Hematopoietic multipotent progenitor cell treated with erythropoietin and hydrocortisone succinate and interleukin-3 and kit ligand, for 17 days (in vitro differentiated cells): ENCODE measurements at regions not wholly inside any gene's neighbourhood (a gene's known extent, or its start where the extent isn't known, plus 50 kb on each side); places are given as distances from the start of the nearest gene placed in this dataset.
"Not testable (repeated sequence)": the region's sequence is repeated elsewhere in the genome, so short reads cannot be mapped to it uniquely, and the experiment has no call there.

Experiments used
- DNase-seq: peaks from one replicate; pipeline ENCODE4 v3.0.0-alpha.2; 2015; ENCODE audit warnings: low spot score

- no peak for DNase-seq
These were observed 157.7 kb upstream of the SFSWAP start for GRCh38 chr12:131553096-131553777.

GRCh38 chr12:131555197-131555846 lies 155.6 kb upstream of the SFSWAP start:
- no peak for DNase-seq

DNA sequence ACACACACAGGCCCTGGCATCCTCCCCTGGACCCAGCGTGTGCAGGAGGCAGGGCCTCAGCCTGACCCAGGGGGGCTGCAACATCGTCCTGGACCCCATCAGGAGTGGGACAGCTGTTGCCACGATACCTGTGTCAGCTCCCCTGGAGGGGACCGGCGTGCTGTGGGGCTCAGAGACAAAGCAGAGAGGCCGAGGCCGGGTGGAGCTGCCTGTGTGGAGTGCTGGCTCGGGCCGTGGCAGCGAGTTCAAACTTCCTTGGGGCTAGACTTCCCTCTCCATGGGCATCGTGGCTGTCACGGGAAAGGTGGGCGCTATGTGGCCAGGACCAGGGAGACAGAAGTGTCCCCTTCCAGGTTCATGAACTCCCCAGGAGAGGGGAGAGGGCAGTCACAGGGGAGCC lies 155.0 kb upstream of the SFSWAP start:
- no peak for DNase-seq

DNA sequence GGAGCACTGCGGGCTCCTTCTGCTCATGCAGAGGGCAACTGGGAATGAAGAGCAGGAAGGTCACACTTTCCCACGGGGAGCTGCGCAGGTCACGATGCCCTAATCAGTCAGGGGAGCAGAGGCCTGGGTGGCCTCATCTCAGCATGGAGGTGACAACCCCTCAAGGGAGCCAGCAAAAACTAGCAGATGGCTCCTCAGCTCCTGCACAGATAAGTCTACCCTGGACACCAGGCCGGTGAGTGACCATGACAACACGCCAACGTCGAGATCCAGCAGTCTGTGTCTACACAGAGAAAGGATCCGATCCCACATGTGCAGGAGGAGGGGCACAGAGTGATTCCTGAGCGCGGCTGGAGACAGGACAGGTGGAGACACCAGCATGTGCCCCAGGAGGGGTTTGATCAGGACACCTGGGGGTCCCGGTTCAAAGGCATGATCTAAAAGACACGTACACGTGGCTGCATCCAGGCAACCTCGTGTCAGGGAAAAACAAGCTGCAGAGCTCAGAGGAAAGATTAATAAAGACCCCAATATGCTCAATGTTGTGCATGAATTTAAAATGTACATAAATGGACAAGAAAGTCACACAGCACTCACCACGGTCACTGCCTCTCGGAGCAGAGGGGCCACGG lies 153.7 kb upstream of the SFSWAP start:
- no peak for DNase-seq

DNA sequence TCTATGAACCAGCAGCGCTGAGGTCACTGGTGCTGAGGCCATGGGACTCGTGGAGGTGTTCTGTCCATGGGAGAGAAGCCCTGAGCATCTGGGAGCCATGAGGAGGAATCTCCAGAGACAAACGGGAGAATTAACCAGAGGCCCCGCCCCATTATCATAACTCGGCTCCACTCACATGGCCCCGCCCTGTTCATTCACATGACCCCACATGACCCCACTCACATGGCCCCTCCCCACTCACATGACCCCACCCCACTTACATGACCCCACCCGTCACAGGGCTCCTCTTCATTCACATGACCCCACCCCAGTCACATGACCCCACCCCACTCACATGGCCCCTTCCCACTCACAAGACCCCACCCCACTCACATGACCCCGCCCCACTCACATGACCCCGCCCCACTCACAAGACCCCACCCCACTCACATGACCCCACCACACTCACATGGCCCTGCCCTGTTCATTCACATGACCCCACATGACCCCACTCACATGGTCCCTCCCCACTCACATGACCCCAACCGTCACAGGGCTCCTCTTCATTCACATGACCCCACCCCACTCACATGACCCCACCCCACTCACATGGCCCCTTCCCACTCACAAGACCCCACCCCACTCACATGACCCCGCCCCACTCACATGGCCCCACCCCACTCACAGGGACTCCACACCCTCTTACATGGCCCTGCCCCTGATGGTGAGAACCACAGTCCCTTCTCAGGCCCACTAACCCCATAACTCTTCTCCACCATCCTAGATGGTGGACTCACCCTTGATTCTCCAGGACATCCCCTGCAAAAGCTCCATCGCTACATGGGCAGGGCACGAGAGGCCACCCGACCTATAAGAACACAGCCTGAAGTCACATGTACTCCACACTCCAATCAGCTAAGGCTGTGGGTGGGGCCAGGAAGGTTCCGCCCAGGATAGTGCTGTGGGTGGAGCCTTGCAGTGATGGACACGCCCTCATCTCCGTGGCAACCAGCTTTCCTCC lies 151.1 kb upstream of the SFSWAP start:
- DNase-seq = peak; percentile 11

GRCh38 chr12:131561051-131561450 lies 149.8 kb upstream of the SFSWAP start:
- no peak for DNase-seq

- DNase-seq = no peak
These were observed 148.8 kb upstream of the SFSWAP start for GRCh38 chr12:131561891-131562684.

- DNase-seq = not testable (repeated sequence)
These were observed 146.7 kb upstream of the SFSWAP start for GRCh38 chr12:131564138-131564727.

- no peak for DNase-seq
These were observed 146.0 kb upstream of the SFSWAP start for GRCh38 chr12:131564845-131565244.

DNA sequence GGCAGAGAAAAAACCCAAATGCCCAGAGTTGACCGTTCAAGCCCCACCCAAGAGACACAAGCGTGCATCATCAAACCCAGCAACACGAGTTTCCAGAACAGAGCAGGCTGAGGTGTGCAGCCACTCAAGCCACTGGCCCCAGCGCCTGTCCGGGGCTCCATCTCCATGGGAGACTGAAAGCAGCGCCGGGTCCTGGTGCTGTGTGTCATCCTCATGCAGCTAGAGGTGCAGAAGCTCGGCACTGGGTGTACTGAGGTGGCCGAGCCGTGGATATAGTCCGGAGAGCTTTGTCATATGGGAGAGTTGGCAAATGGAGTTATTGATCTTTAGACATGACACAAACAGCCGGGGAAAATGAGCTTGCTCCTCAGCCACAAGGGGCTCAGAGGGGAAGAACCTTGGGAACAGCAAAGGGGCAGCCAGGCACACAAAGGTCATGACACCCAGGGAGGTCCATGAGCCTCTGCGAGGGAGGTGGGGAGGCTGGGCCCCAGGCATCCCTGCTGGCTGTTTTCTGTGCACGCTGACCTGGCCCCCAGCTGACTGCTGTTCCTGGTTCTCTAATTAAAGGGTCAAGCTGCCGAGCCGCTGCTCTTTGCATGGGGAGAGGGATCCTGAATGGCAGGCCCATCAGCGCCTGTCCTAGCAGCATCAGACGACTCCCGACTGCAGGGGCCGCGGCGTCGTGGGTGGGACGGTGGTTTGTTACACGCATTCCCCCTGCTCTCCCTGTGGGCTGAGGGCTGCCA lies 145.4 kb upstream of the SFSWAP start:
- DNase-seq = no peak

DNA sequence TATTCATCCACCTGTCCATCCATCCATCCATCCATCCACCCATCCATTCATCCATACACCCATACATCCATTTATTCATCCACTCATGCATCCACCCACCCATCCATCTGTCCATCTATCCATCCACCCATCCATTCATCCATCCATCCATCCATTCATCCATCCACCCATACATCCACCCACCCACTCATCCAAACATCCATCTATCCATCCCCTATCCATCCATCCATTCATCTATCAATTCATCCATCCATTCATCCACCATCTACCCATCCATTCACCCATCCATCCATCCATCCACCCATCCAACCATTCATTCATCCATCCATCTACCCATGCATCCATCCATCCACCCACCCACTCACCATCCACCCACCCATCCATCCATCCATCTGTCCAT lies 142.6 kb upstream of the SFSWAP start:
- no peak for DNase-seq

- no peak for DNase-seq
These were observed 140.3 kb upstream of the SFSWAP start for GRCh38 chr12:131570596-131570995.

- DNase-seq = no peak
These were observed 139.1 kb upstream of the SFSWAP start for GRCh38 chr12:131571827-131572226.

GRCh38 chr12:131572626-131573025 lies 138.3 kb upstream of the SFSWAP start:
- DNase-seq = no peak

GRCh38 chr12:131573631-131574394 lies 137.1 kb upstream of the SFSWAP start:
- DNase-seq = no peak

- DNase-seq = no peak
These were observed 136.5 kb upstream of the SFSWAP start for GRCh38 chr12:131574395-131574771.

GRCh38 chr12:131575371-131575770 lies 135.5 kb upstream of the SFSWAP start:
- DNase-seq = no peak

GRCh38 chr12:131576734-131577133 lies 134.2 kb upstream of the SFSWAP start:
- DNase-seq = not testable (repeated sequence)

DNA sequence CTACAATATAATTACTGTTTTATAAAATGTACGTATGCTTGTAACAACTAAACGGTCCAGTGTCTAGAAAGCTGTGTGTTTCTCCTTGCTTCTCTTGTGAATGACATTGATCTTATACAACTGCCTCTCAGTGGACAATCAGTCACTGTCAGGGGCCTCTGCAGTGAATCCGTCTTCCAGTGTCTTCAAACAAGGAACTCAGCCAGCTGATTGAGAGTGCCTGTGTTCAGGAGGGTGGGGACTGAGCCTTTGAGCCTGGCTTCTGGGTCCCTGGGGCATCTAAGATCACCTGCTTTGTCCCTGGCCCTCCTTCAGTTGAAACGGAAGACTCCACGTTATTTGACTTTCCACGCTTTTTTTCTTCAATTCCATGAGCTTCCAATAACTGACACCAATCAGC lies 133.1 kb upstream of the SFSWAP start:
- no peak for DNase-seq
